Mesenchymal stem cell (in vitro differentiated cells and primary cell): ENCODE measurements at regions not wholly inside any gene's neighbourhood (a gene's known extent, or its start where the extent isn't known, plus 50 kb on each side); places are given as distances from the start of the nearest gene placed in this dataset.
A peak's percentile ranks its signal among the peaks of the same experiment; 100 is the strongest.

Experiments used
- DNase-seq: peaks from one replicate; pipeline ENCODE4 v3.0.0-alpha.2; 2013
- H2AFZ ChIP-seq: one replicate; pipeline ENCODE4 v1.6.1; 2013; ENCODE audit warnings: low read depth, mild to moderate bottlenecking, control low read depth, inconsistent platforms, low read length, moderate library complexity
- H2AK5ac ChIP-seq: 2 replicates; pipeline ENCODE4 v1.6.1; 2013; ENCODE audit warnings: low read length, moderate library complexity, mild to moderate bottlenecking, inconsistent platforms; ENCODE audit not compliant: severe bottlenecking
- H2BK120ac ChIP-seq: one replicate; pipeline ENCODE4 v1.6.1; 2013; ENCODE audit warnings: low read depth, mild to moderate bottlenecking, inconsistent platforms, low read length, moderate library complexity
- H2BK12ac ChIP-seq, 2 experiments: one replicate each; pipeline ENCODE4 v1.6.1; 2013; ENCODE audit warnings: inconsistent platforms in 2 of 2, low read length in 2 of 2, mild to moderate bottlenecking in 2 of 2, moderate library complexity in 2 of 2, control low read depth in 1 of 2
- H2BK15ac ChIP-seq: one replicate; pipeline ENCODE4 v1.6.1; 2013; ENCODE audit warnings: mild to moderate bottlenecking, low read depth, inconsistent platforms; ENCODE audit not compliant: poor library complexity, severe bottlenecking
- H2BK5ac ChIP-seq: 2 replicates; pipeline ENCODE4 v1.6.1; 2013; ENCODE audit warnings: low read depth, mild to moderate bottlenecking, low read length, control low read depth, inconsistent platforms; ENCODE audit not compliant: poor library complexity, severe bottlenecking
- H3K14ac ChIP-seq, 2 experiments: one replicate each; pipeline ENCODE4 v1.6.1; 2013; ENCODE audit warnings: inconsistent platforms in 2 of 2, low read length in 2 of 2, control low read depth in 1 of 2, mild to moderate bottlenecking in 1 of 2, moderate library complexity in 1 of 2
- H3K18ac ChIP-seq, 2 experiments: one replicate each; pipeline ENCODE4 v1.6.1; 2013; ENCODE audit warnings: inconsistent platforms in 2 of 2, low read length in 2 of 2, control low read depth in 1 of 2, low read depth in 1 of 2, mild to moderate bottlenecking in 1 of 2
- H3K23ac ChIP-seq, 2 experiments: one replicate each; pipeline ENCODE4 v1.6.1; 2013; ENCODE audit warnings: inconsistent platforms in 2 of 2, low read length in 2 of 2, mild to moderate bottlenecking in 2 of 2, moderate library complexity in 2 of 2, control low read depth in 1 of 2
- H3K27ac ChIP-seq: 2 replicates; pipeline ENCODE4 v1.5.1; 2013; ENCODE audit warnings: mild to moderate bottlenecking, moderate library complexity, low read length, control low read depth, inconsistent platforms; ENCODE audit not compliant: poor library complexity, severe bottlenecking
- H3K27me3 ChIP-seq, 2 experiments: 2 replicates each; pipeline versions ENCODE4 v1.6.1 to v1.7.0; 2013; ENCODE audit warnings: low read length in 2 of 2, mild to moderate bottlenecking in 2 of 2, moderate library complexity in 2 of 2, control low read depth in 1 of 2, inconsistent platforms in 1 of 2; ENCODE audit not compliant: control insufficient read depth in 1 of 2, insufficient read depth in 1 of 2
- H3K36me3 ChIP-seq, 2 experiments: 2 replicates each; pipeline versions ENCODE4 v1.6.1 to v1.7.0; 2013; ENCODE audit warnings: low read length in 2 of 2, control low read depth in 1 of 2, inconsistent platforms in 1 of 2, low read depth in 1 of 2, mild to moderate bottlenecking in 1 of 2; ENCODE audit not compliant: insufficient read depth in 2 of 2, control insufficient read depth in 1 of 2
- H3K4ac ChIP-seq, 2 experiments: one replicate each; pipeline ENCODE4 v1.6.1; 2013; ENCODE audit warnings: inconsistent platforms in 2 of 2, low read length in 2 of 2, mild to moderate bottlenecking in 2 of 2, moderate library complexity in 2 of 2, control low read depth in 1 of 2, low read depth in 1 of 2
- H3K4me1 ChIP-seq: 2 replicates; pipeline ENCODE4 v1.6.1; 2013; ENCODE audit warnings: low read depth, low read length, control low read depth; ENCODE audit not compliant: control insufficient read depth, insufficient read depth
- H3K4me2 ChIP-seq: 2 replicates; pipeline ENCODE4 v1.6.1; 2013; ENCODE audit warnings: low read length, mild to moderate bottlenecking, inconsistent platforms; ENCODE audit not compliant: poor library complexity, severe bottlenecking
- H3K4me3 ChIP-seq, 2 experiments: 2 replicates each; pipeline versions ENCODE4 v1.5.1 to v1.7.0; 2013; ENCODE audit warnings: low read length in 2 of 2, mild to moderate bottlenecking in 2 of 2, control low read depth in 1 of 2, low read depth in 1 of 2; ENCODE audit not compliant: insufficient read depth in 1 of 2
- H3K79me1 ChIP-seq: replicated peaks from 2 replicates; pipeline ENCODE4 v1.6.1; 2013; ENCODE audit warnings: mild to moderate bottlenecking, control low read depth, low read length, inconsistent platforms; ENCODE audit not compliant: poor library complexity, severe bottlenecking
- H3K9ac ChIP-seq: 2 replicates; pipeline ENCODE4 v1.7.0; 2013; ENCODE audit warnings: mild to moderate bottlenecking, low read length, moderate library complexity
- H3K9me3 ChIP-seq: 2 replicates; pipeline ENCODE4 v1.7.0; 2013; ENCODE audit warnings: mild to moderate bottlenecking, low read length; ENCODE audit not compliant: control insufficient read depth
- H4K8ac ChIP-seq: one replicate; pipeline ENCODE4 v1.6.1; 2013; ENCODE audit warnings: inconsistent platforms, mild to moderate bottlenecking, low read length, moderate library complexity
- H4K91ac ChIP-seq: one replicate; pipeline ENCODE4 v1.6.1; 2013; ENCODE audit warnings: mild to moderate bottlenecking, low read length, inconsistent platforms
- WGBS: methylation state at CpG from one replicate; pipeline ENCODE4 v1.1.7; 2013; ENCODE audit warnings: mixed read lengths; 5-methylcytosine and 5-hydroxymethylcytosine counted together

GRCh38 chr13:61149331-61149730 is 266.3 kb downstream of the PCDH20 start:
- no peak overlapping the region for H4K8ac ChIP-seq
- no peak overlapping the region for H3K23ac ChIP-seq
- H2AFZ ChIP-seq: no peak overlapping the region
- H3K9ac ChIP-seq: no peak overlapping the region
- H2BK5ac ChIP-seq: no peak overlapping the region
- no peaks in the 10 kb centered on the region for H3K36me3 ChIP-seq
- H3K9me3 ChIP-seq: peaks cover 10% of the 10 kb centered on the region
- peaks cover 2% of the 10 kb centered on the region for H3K4me1 ChIP-seq
- no peak for DNase-seq
- H3K4me3 ChIP-seq: no peak overlapping the region
- no peak overlapping the region for H3K4ac ChIP-seq
- H3K18ac ChIP-seq: no peak overlapping the region
- no peak overlapping the region for H2BK120ac ChIP-seq
- no peak overlapping the region for H3K14ac ChIP-seq
- H3K27ac ChIP-seq: no peak overlapping the region
- no peaks in the 10 kb centered on the region for H3K79me1 ChIP-seq
- H2BK15ac ChIP-seq: no peak overlapping the region
- H3K27me3 ChIP-seq: no peaks in the 10 kb centered on the region
- no peak overlapping the region for H4K91ac ChIP-seq
- H2BK12ac ChIP-seq: no peak overlapping the region
- H2AK5ac ChIP-seq: no peak overlapping the region
- no peak overlapping the region for H3K4me2 ChIP-seq

DNA sequence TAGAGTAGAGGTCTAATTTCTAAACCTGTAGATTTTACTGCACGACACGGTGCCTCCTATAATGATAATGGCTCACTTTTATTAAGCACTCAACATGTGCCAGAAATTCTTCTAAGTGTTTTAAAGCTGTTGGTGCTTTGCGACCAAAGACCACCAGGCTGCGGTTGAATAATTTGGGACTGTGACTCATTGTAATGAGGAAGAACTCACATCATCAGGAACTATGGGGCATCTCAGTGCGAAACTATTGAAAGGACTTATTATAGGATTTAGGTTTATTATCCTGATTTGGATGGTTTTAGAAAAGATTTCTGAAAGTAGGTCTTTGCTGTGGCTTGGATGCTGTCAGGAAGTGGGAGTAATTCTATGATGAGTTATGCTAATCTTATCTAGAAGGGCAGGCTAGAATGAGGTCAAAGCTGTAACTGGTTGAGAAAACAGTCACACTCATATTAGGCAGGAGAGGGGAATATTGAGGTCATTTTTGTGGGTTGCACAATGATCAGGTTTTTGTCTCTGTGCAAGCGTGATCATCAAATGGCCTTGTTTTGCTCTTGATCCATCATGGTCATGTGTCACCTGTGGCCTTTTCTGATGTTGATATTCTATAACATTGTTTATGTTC is 266.8 kb downstream of the PCDH20 start:
- no peak overlapping the region for H3K14ac ChIP-seq
- WGBS: 80% methylated on average over 6 of the region's 6 CpGs
- peaks cover 2% of the 10 kb centered on the region for H3K4me1 ChIP-seq

GRCh38 chr13:61148211-61148610 is 267.4 kb downstream of the PCDH20 start:
- H2BK5ac ChIP-seq: no peak overlapping the region
- no peak for DNase-seq
- WGBS: 75% methylated on average over 1 of the region's 1 CpG
- peaks cover 12% of the 10 kb centered on the region for H3K9me3 ChIP-seq
- no peak overlapping the region for H3K4me2 ChIP-seq
- H3K4me3 ChIP-seq: no peak overlapping the region
- H3K14ac ChIP-seq: no peak overlapping the region
- no peak overlapping the region for H2BK12ac ChIP-seq
- H2BK15ac ChIP-seq: no peak overlapping the region
- no peaks in the 10 kb centered on the region for H3K36me3 ChIP-seq
- no peak overlapping the region for H3K18ac ChIP-seq
- H3K27me3 ChIP-seq: no peaks in the 10 kb centered on the region
- H3K23ac ChIP-seq: no peak overlapping the region
- H3K27ac ChIP-seq: no peak overlapping the region
- H4K8ac ChIP-seq: no peak overlapping the region
- H3K4ac ChIP-seq: no peak overlapping the region
- H3K9ac ChIP-seq: no peak overlapping the region
- H2BK120ac ChIP-seq: no peak overlapping the region
- peaks cover 2% of the 10 kb centered on the region for H3K4me1 ChIP-seq
- no peak overlapping the region for H2AFZ ChIP-seq
- H4K91ac ChIP-seq: no peak overlapping the region
- H2AK5ac ChIP-seq: no peak overlapping the region
- H3K79me1 ChIP-seq: no peaks in the 10 kb centered on the region

More for the DNA sequence above, 266.8 kb downstream of the PCDH20 start:
- Histone ChIP-seq H3K4me2 (no peak overlapping the region), H4K8ac (no peak overlapping the region), H3K27ac (no peak overlapping the region), H4K91ac (no peak overlapping the region), H2BK5ac (no peak overlapping the region), H3K4ac (no peak overlapping the region), H3K9me3 (peaks cover 12% of the 10 kb centered on the region), H3K18ac (no peak overlapping the region), H3K79me1 (no peaks in the 10 kb centered on the region), H2BK15ac (no peak overlapping the region), H3K27me3 (no peaks in the 10 kb centered on the region), H2AK5ac (no peak overlapping the region), H3K36me3 (no peaks in the 10 kb centered on the region), H2BK120ac (no peak overlapping the region), H3K9ac (no peak overlapping the region), H2AFZ (no peak overlapping the region), H3K23ac (no peak overlapping the region), H3K4me3 (no peak overlapping the region), H2BK12ac (no peak overlapping the region)
- peak; percentile 1 for DNase-seq

GRCh38 chr13:61146571-61146970 is 269.1 kb downstream of the PCDH20 start:
- no peaks in the 10 kb centered on the region for H3K36me3 ChIP-seq
- H2BK120ac ChIP-seq: no peak overlapping the region
- H3K9ac ChIP-seq: no peak overlapping the region
- no peak overlapping the region for H3K4ac ChIP-seq
- peaks cover 12% of the 10 kb centered on the region for H3K9me3 ChIP-seq
- H3K27ac ChIP-seq: no peak overlapping the region
- no peaks in the 10 kb centered on the region for H3K79me1 ChIP-seq
- WGBS: 100% methylated on average over 1 of the region's 1 CpG
- no peak overlapping the region for H3K4me3 ChIP-seq
- H3K4me2 ChIP-seq: no peak overlapping the region
- H4K8ac ChIP-seq: no peak overlapping the region
- no peak overlapping the region for H2BK12ac ChIP-seq
- no peak overlapping the region for H2BK5ac ChIP-seq
- DNase-seq: no peak
- no peak overlapping the region for H3K18ac ChIP-seq
- H2AK5ac ChIP-seq: no peak overlapping the region
- H2AFZ ChIP-seq: no peak overlapping the region
- H2BK15ac ChIP-seq: no peak overlapping the region
- no peak overlapping the region for H3K23ac ChIP-seq
- peaks cover 2% of the 10 kb centered on the region for H3K4me1 ChIP-seq
- H4K91ac ChIP-seq: no peak overlapping the region
- no peak overlapping the region for H3K14ac ChIP-seq
- no peaks in the 10 kb centered on the region for H3K27me3 ChIP-seq
